Stimulated activated CD4-positive, alpha-beta T cell treated with anti-CD3 and anti-CD28 coated beads, Interleukin-4, amount 100 ng/mL, for 4 hours (primary cell): ENCODE measurements at regions not wholly inside any gene's neighbourhood (a gene's known extent, or its start where the extent isn't known, plus 50 kb on each side); places are given as distances from the start of the nearest gene placed in this dataset.
"Not testable (repeated sequence)": the region's sequence is repeated elsewhere in the genome, so short reads cannot be mapped to it uniquely, and the experiment has no call there.

ENCODE experiments used
- DNase-seq, 2 experiments: peaks; one replicate each; pipeline ENCODE4 v3.0.0-alpha.2; 2020

- no peak for DNase-seq
These were observed 57.1 kb downstream of the GRIN2B start for GRCh38 chr12:13924286-13924685.

GRCh38 chr12:13918897-13919296 lies 62.5 kb downstream of the GRIN2B start:
- DNase-seq, result no peak

- DNase-seq, result no peak
These were observed 66.3 kb downstream of the GRIN2B start for GRCh38 chr12:13915096-13915495.

GRCh38 chr12:13913371-13913770 lies 68.0 kb downstream of the GRIN2B start:
- DNase-seq, result no peak

GRCh38 chr12:13911756-13912554 lies 69.4 kb downstream of the GRIN2B start:
- no peak for DNase-seq

GRCh38 chr12:13905794-13906193 lies 75.6 kb downstream of the GRIN2B start:
- DNase-seq, result no peak

GRCh38 chr12:13900718-13901117 lies 80.7 kb downstream of the GRIN2B start:
- DNase-seq, result no peak

- not testable (repeated sequence) for DNase-seq
These were observed 83.0 kb downstream of the GRIN2B start for GRCh38 chr12:13898387-13898786.

- DNase-seq, result no peak
These were observed 83.6 kb downstream of the GRIN2B start for GRCh38 chr12:13897811-13898210.

GRCh38 chr12:13896063-13896626 lies 85.3 kb downstream of the GRIN2B start:
- no peak for DNase-seq

- no peak for DNase-seq
These were observed 89.5 kb downstream of the GRIN2B start for GRCh38 chr12:13891902-13892301.

- DNase-seq, result no peak
These were observed 90.5 kb downstream of the GRIN2B start for GRCh38 chr12:13890943-13891342.

GRCh38 chr12:13887779-13888388 lies 93.5 kb downstream of the GRIN2B start:
- no peak for DNase-seq

GRCh38 chr12:13882176-13882575 lies 99.2 kb downstream of the GRIN2B start:
- DNase-seq, result no peak

GRCh38 chr12:13880613-13881012 lies 100.8 kb downstream of the GRIN2B start:
- DNase-seq, result no peak

GRCh38 chr12:13875744-13876143 lies 105.7 kb downstream of the GRIN2B start:
- no peak for DNase-seq

GRCh38 chr12:13870255-13870654 lies 111.1 kb downstream of the GRIN2B start:
- DNase-seq, result no peak

GRCh38 chr12:13864081-13864673 lies 117.2 kb downstream of the GRIN2B start:
- DNase-seq, result peak; percentile 20 to 47

GRCh38 chr12:13857750-13858149 lies 123.7 kb downstream of the GRIN2B start:
- no peak for DNase-seq

GRCh38 chr12:13853471-13853870 lies 127.9 kb downstream of the GRIN2B start:
- DNase-seq, result no peak

GRCh38 chr12:13851828-13852227 lies 129.6 kb downstream of the GRIN2B start:
- no peak for DNase-seq

GRCh38 chr12:13849456-13849855 lies 131.9 kb downstream of the GRIN2B start:
- DNase-seq, result no peak

GRCh38 chr12:13843841-13844240 lies 137.6 kb downstream of the GRIN2B start:
- DNase-seq, result no peak

GRCh38 chr12:13841358-13841757 lies 140.0 kb downstream of the GRIN2B start:
- no peak for DNase-seq
